Testis (tissue), 2 donors: ENCODE measurements at regions not wholly inside any gene's neighbourhood (a gene's known extent, or its start where the extent isn't known, plus 50 kb on each side); places are given as distances from the start of the nearest gene placed in this dataset.

Experiments
- POLR2A ChIP-seq: fragments of 450-650 bp; IDR thresholded peaks from one replicate; pipeline ENCODE4 v1.6.1; 2017; ENCODE audit warnings: antibody characterized with exemption, mild to moderate bottlenecking, moderate library complexity
- TF ChIP-seq, protein P1 (sequence below), 3 experiments: fragments of 450-650 bp in 2 of 3; fragments of 200-600 bp in 1 of 3; sonication (generic) in 1 of 3; IDR thresholded peaks; one replicate each; pipeline ENCODE4 v1.5.1; 2016 to 2019; ENCODE audit warnings: antibody characterized with exemption in 3 of 3, mild to moderate bottlenecking in 2 of 3, moderate library complexity in 1 of 3

GRCh38 chr5:159489779-159490178, 159.5 kb upstream of the IL12B start:
- TF ChIP-seq, protein P1, sequence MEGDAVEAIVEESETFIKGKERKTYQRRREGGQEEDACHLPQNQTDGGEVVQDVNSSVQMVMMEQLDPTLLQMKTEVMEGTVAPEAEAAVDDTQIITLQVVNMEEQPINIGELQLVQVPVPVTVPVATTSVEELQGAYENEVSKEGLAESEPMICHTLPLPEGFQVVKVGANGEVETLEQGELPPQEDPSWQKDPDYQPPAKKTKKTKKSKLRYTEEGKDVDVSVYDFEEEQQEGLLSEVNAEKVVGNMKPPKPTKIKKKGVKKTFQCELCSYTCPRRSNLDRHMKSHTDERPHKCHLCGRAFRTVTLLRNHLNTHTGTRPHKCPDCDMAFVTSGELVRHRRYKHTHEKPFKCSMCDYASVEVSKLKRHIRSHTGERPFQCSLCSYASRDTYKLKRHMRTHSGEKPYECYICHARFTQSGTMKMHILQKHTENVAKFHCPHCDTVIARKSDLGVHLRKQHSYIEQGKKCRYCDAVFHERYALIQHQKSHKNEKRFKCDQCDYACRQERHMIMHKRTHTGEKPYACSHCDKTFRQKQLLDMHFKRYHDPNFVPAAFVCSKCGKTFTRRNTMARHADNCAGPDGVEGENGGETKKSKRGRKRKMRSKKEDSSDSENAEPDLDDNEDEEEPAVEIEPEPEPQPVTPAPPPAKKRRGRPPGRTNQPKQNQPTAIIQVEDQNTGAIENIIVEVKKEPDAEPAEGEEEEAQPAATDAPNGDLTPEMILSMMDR (IDR thresholded peaks at IDR 0.05): no peak
- TF ChIP-seq POLR2A: no peak
